Activated CD4-positive, alpha-beta T cell treated with anti-CD3 and anti-CD28 coated beads for 48 hours (primary cell): ENCODE measurements at regions not wholly inside any gene's neighbourhood (a gene's known extent, or its start where the extent isn't known, plus 50 kb on each side); places are given as distances from the start of the nearest gene placed in this dataset.
"Not testable (repeated sequence)": the region's sequence is repeated elsewhere in the genome, so short reads cannot be mapped to it uniquely, and the experiment has no call there.

Experiments
- DNase-seq: peaks from one replicate; pipeline ENCODE4 v3.0.0-alpha.2; 2020

DNA sequence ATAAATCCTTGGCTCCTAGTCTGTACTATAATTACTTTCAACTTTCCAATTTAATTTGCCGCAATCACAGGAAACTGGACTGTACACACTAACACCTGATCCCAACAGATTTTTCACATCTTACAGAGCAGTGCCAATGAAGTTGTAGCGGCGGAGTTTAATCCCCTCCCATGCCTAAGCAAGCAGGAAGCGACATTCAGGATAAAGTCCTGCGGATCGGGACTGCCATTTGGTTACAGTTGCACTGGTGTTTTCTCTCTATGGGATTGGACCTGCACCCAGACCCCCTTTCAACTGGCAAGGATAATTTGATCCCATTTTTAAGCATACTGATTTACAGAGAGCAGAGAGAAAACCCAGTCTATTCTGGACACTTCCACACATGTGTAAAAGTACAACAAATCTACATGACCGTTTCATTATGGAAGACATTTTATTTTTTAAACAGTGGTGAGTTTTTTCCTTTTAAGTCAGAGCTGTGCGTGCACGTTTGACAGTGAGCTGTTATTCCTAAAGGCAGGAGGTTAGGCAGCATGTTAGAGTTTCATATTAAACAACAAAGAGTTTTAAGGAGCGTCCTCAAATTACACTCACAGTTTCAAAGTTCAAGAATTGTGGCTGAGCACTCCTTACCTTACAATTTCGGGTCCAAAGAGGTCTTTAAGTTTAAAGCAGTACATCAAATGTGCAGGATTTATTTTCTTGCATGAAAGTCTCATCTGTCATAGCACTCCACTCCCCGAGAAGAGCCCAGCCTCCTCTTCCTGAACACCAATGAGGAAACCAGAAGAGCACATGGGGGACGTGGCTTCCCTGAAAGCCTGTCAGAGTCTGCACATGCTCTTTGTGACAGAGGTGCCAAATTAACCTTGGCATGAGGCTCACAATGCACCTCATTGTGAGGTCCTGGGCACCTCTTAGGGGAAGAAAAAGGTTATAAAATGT lies 141.6 kb upstream of the RFC3 start:
- peak; percentile 36 for DNase-seq

DNA sequence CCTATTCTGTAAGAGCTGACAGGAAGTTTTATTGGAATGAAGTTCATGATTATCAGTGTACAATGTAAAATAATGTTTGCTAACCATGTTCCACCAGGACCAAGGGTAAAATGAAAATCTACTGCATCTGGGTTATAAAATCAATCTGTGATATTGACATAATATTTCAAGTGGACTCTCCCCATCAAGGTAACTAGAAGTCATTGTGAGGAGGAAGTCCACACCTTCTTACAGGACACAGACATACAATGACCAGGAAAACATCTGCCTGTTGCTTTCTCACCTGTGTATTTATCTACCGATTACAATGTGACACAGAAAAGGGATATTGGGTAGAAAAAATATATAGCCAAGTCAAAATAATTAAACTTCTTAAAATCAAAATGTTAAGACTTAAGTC lies 140.7 kb upstream of the RFC3 start:
- DNase-seq: no peak

DNA sequence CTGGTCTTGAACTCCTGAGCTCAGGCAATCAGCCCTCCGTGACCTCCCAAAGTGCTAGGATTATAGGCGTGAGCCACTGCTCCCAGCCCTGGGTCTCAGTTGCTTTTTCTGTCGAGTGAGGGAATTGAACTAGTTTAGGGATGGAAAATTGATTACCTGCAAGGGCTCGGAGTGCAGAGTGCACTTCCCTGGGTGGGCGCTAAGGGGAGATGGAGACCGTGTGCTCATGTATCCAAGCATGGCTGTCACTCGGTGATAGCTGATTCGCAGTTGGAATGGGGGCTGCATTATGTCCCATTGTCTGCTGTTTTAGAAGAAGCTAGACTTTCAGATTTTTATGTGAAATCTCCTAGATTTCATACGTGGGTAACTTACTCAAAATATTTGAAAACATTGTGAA lies 139.9 kb upstream of the RFC3 start:
- DNase-seq: no peak

DNA sequence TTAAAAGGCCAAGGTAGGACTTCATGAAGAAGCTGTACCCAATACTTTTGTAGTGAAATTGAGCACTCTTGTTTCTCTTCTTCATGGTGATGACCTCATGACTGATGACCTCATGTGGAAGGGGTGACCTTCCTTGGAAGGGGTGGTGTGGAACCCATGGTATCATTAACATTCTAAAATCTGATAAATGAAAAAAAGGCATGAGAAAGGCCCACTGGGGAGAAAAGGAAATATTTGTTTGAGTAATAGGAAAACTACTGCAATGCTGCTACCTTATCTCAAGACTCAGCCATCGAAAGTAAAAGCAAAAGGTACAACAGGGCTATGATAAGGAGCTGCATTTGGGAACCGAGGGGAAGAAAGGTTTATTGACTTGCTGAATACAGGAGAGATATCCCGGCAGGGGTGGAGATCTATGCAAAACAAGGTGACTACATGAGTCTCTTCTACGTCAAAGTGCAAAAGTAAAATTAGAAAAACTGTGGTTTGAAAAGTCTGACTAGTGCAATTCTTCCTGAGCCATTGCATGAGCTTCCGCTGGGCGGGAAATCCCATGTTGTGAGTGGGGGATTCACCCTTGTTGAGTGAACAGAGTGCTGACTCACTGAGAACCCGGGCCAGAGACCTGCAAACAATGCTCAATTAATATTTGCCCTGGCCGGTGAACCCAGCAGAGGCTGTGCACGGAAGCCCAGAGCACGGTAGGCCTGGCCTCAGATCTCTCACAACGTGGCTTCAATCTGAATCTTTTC lies 138.9 kb upstream of the RFC3 start:
- peak; percentile 86 for DNase-seq

DNA sequence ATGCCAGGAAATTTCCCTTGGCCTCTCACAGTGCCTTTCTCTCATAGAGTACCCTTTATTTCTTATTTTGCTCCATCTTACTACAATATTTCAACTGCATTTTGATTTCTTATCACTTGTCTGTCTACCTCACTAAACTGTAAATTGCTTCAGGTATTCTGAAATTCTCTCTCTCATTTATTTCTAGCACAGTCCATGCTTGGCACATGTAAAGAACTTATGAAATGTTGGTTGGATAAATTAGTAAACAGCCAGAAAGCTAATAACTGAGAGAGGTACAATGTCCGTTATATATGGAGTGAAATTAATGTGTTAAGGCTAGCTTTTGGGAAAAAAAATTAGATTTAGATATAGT lies 138.3 kb upstream of the RFC3 start:
- no peak for DNase-seq

DNA sequence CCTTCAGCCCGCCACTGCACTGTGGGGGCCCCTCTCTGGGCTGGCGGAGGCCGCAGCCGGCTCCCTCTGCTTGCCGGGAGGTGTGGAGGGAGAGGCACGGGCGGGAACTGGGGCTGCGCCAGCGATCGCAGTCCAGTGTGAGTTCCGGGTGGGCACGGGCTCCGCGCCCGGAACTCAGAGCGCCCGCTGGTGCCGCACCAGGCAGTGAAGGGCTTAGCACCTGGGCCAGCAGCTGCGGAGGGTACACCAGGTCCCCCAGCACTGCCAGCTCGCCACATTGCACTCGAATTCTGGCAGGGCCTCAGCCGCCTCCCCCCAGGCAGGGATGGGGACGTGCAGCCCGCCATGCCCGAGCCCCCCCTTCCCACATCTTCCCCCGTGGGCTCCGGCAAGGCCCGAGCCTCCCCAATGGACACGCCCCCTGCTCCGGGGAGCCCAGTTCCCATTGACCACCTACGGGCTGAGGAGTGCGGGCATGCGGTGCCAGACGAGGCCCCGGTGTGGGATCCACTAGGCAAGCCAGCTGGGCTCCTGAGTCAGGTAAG lies 135.9 kb upstream of the RFC3 start:
- DNase-seq: no peak

DNA sequence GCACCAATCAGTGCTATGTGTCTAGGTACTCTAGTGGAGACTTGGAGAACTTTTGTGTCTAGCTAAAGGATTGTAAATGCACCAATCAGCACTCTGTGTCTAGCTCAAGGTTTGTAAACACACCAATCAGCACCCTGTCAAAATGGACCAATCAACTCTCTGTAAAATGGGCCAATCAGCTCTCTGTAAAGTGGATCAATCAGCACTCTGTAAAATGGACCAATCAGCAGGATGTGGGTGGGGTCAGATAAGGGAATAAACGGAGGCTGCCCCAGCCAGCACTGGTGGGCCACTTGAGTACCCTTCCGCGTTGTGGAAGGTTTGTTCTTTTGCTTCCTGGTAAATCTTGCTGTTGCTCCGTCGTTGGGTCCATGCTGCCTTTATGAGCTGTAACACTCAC lies 135.3 kb upstream of the RFC3 start:
- not testable (repeated sequence) for DNase-seq

DNA sequence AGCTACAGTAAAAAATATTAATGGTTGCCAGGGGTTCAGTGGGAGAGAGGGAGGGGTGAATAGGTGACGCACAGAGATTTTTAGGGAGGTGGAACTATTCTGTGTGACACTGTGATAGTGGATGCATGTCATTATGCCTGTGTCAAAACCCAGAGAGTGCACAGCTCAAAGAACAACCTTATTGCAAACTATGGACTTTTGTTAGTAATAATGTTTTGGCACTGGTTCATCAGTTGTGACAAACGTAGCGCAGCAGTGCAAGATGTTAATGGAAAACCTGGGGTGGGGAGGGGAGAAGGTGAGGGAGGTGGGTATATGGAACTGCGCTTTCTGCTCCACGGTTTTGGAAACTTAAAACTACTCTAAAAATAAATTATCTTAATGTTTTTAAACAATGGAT lies 134.6 kb upstream of the RFC3 start:
- no peak for DNase-seq

DNA sequence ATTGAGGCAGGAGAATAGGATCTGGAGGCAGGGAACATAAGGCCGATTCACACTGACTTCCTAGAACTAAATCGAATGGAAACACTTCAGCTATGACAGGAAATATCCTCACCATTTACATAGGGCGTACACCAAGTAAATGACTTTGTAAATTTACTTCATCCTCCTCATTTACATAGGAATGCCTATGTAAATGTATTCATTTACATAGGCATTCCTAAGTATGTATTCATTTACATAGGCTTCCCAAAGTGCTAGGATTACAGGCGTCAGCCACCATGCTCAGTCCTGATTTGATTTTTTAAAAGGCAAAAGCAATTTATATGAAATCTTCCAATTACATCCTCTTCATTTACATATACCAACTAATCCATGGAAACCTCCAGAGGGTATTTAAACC lies 133.1 kb upstream of the RFC3 start:
- DNase-seq: no peak

DNA sequence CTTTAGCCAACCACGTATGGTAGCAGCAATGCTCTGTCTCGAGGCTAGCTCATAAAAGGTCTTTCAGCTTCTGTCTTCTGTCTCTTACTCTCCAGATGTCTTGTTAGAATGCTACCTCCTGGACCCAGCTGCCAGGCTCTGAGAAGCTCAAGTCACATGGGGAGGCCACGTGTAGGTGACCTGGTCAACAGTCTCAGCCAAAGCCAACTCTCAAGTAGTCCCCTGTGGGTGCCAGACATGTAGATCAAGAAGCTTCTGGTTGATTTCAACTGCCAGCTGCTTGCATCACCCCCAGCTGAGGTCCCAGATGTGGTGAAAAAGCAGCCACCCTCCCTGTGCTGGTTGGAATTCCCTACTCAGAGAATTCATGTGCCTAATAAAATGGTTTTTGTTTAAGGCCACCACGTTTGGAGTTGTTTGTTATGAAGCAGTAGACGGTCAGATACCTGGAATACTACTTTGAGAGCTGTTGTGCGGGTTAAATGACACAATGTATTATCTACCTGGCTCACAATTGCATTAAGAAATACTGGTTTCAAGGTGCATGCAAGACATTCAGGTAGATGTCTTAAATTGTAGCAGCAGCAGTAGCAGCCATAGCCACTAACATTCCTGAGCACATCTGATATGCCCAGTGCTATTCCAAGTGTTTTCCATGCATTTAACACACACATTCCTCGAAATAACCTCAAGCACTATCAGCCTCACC lies 131.0 kb upstream of the RFC3 start:
- DNase-seq: no peak

DNA sequence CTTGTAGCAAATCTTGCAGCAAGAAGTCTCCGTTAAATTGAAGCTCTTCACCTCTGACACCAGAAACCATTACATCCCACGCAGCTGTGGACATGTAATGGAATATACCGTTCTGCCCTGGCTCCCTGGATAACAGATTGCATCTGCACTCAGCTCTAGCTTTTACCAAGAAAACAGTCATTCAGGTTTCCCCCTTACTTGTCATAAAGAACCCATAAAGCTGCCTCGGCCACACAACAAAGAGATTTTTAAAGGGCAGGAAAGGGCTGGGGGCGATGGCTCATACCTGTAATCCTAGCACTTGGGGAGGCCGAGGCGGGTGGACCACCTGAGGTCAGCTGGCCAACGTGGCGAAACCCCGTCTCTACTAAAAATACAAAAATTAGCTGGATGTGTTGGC lies 127.6 kb upstream of the RFC3 start:
- peak; percentile 9 for DNase-seq

DNA sequence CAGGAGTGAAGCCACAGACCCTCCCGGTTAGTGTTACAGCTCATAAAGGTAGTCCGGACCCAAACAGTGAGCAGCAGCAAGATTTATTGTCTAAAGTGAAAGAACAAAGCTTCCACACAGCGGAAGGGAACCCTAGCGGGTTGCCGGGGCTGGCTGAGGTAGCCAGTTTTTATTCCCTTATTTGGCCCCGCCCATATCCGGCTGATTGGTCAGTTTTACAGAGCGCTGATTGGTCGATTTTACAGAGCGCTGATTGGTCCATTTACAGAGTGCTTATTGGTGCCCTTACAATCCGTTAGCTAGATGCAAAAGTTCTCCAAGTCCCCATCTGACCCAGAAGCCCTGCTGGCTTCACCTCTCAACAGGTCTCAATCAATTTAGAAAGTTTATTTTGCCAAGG lies 126.0 kb upstream of the RFC3 start:
- no peak for DNase-seq

DNA sequence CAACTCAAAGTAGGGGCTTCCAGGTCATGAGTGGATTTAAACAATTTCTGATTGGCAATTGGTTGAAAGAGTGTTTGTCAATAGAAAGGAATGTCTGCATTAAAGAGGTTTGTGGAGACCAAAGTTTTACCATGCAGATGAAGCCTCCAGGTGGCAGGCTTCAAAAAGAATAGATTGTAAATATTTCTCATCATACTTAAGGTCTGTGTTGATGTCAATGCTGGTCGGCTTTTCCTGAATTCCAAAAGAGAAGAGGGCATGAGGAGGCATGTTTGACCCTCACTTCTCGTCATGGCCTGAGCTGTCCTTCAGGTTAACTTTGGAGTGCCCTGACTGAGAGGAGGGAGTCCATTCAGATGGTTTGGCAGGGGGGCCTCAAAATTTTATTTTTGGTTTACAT lies 125.4 kb upstream of the RFC3 start:
- DNase-seq: no peak

DNA sequence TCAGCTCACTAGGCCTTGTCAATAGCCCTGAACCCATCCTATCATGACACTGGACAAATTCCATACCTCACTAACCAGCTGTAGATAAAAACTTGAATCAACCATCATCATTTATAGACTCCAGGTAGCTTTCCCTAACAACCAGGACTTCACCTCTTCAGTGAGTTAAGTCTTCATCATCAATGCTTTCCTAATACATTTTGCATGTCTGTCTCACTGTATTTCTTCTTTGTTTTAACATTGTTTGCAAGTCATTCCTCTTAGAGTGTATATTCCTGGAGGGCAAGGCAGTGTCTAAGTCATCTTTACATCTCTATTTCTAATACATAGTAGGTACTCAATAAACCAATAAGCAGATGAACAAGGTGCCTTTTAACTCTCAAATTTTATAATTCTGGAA lies 123.4 kb upstream of the RFC3 start:
- no peak for DNase-seq

DNA sequence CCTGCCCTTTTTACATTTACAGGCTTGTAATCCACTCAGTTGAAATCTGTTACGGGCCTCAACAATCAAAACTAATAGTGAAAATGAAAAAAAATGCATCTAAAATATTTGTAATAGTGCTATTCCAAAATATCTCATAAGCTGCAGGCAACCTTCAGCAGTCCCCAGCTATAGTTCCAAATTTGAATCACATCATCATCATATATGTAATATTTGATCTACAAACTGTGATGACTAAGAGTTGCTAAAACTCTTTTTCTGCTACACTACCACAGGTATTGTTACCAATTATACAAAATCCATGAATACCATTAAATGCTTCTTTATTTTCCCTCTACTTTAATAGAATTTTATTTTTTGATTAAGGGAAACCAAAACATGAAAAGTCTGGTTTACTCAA lies 121.4 kb upstream of the RFC3 start:
- DNase-seq: no peak

DNA sequence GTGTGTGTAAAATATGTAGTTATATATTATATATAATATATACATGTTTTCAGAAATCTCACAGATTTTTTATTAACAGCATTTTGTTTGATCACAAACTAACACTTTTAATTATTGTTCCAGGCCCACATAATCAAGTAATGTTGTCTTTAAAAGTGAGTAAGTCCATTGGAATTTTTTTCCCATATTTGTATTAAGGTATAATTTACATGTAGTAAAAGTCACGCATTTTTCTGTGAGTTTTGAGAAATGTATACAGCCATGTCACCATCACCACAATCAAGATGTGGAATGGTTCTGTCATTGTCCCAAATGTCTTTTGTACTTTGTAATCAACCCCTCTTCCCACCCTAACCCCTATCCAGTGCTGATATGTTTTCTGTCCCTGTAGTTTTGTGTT lies 120.0 kb upstream of the RFC3 start:
- no peak for DNase-seq

DNA sequence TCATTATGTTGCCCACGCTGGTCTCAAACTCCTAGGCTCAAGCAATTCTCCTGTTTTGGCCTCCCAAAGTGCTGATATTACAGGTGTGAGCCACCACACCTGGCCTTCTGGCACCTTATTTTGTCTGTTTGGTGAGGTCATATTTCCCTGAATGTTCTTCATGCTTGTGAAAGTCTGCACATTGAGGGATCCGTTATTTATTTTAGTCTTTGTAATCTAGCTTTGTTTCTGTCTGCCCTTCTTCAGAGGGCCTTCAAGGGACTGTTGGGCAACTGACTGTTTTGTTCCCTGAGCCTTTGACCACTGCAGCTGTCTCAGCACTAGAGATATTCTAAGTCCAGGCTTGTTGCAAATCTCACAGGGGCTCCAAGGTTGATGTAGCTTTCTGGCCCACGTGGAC lies 110.5 kb upstream of the RFC3 start:
- no peak for DNase-seq

DNA sequence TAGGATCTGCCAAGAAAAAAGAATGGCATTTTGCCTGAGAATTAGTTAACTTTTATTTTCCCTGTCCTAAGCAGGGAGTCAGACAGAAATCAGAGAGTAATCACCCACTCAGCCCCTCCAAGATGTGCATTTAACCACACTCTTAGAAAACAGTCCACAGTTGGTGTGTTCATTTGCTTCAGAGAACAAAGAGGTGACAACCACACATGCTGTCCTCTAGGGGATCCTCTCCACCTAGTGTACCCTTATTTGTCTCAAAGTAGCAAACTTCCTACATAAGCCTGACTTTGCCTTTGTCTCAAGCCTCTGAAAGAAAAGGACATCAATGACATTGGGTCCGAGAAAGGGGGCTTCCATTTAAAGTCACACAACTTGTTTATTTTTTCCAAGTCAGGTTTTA lies 107.0 kb upstream of the RFC3 start:
- DNase-seq: no peak

DNA sequence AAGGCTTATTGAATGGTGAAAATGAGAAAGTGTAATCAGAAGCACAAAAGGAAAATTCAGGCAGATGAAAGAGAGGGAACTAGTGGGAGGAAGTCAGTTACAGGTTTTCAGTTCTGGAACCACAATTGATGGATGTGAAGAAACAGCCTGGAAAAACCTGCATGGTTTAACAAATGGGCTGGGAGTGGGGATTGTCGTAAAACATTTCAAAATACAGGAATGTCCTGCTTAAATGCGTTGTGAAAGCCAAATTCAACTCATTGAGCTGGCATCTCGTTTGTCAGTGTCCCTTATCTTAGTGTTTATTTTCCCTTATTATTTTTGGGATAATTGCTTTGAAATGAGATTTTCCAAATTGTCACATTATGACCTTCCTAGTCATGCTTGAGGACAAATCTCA lies 106.5 kb upstream of the RFC3 start:
- no peak for DNase-seq

DNA sequence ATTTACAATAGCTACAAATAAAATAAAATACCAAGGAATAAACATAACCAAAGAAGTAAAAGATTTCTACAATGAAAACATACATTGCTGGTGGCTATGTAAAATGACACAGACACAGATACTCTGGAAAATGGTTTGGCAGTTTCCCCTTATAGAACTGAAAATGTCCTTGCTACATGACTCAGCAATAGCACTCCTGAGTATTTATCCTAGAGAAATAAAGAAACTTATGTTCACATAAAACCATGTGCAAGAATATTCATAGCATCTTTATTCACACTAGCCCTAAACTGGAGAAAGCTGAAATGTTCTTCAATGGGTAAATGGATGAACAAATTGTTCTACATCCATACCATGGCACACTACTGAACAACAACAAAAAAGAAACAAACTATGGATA lies 100.2 kb upstream of the RFC3 start:
- DNase-seq: no peak

DNA sequence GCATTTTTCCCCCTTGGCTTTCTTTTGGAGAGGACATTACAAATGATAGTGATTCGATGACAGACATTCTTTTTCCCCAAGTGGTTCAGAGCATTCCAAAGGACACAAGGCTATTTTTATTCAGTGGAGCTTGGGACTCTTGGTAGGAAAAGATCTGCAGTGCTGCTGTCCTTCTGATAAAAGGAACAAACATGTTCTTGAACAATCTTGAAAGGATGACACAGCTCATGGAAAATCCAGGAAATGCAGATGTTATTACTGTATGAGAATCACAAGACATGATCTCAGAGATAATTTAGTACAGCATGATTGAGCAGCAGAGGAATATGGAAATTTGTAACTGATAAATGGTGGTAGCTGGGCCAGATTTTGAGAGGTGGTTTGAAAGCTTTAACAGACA lies 96.2 kb upstream of the RFC3 start:
- no peak for DNase-seq

DNA sequence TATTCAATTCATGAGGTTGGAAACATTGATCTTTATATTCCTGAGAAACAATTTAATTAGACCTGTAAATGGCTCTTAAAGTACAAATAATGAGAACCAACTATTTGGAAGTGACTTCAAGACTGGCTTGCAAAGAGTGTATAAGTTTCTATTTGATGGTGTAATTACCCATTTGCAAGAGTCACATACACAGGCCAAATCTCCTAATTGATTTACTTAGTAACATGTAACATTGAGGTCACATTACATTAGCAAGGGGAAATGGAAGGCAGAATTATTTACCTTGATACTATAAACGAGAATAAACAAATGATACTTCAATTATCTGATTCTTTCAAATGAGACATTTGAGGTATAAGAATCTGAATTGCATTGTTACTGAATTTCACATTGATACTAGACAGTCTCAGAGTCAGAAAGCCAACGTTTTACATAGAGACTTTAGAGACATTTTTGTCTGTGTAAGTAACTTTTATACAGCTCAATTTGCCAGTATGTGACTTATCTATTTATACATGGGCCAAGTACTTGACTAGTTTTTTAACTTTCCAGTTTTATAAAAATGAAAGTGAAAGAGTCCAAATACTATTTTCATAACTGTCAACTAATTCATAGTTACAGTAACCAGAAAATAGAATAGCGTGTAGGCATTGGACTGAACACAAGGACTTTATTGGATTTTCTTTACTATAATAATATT lies 95.6 kb upstream of the RFC3 start:
- no peak for DNase-seq

DNA sequence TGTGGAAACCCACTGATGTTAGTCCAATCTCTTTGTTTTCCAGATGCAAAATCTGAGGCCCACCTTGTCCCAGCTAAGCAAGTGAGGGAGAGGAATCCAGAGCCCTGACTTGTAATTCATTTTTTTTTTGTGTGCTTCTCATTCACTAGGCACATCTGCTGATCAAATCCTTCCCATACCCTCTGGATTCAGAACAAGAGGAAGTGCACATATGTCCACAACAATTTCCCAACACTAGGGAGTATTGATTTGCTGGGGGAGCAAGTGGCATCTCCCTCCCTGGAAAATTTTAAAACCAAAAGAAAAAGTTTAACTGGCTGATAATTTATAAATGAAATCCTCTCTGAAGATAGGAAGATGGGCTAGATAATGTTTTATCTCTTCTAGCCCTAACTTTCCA lies 94.6 kb upstream of the RFC3 start:
- no peak for DNase-seq
